ENCODE measurements at regions not wholly inside any gene's neighbourhood (a gene's known extent, or its start where the extent isn't known, plus 50 kb on each side); places are given as distances from the start of the nearest gene placed in this dataset.
A peak's percentile ranks its signal among the peaks of the same experiment; 100 is the strongest.

- no peak for DNase-seq
These were observed 350.0 kb upstream of the BCHE start for GRCh38 chr3:166187237-166187636.

DNA sequence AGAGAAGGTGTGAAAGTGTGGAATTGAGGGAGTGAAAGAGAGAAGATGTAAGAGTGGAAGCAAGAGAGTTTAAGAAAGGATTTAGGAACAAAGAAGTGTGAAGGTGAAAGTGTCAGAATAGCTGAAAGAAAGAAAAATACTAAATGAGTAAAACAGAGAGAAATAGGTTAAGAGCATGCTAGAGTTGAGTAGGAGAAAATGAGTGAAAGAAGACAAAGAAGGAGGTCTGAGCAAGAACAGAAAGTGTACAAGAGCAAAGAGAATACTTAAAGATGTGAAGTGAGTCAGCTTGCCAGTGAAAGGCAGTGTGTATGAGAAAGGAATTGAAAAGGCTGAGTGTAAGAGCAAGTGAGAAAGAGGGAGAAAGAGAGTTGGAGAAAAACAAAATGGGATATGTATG, 348.8 kb upstream of the BCHE start:
- no peak for DNase-seq

- no peak for DNase-seq
These were observed 339.9 kb upstream of the BCHE start for GRCh38 chr3:166177130-166177529.

DNA sequence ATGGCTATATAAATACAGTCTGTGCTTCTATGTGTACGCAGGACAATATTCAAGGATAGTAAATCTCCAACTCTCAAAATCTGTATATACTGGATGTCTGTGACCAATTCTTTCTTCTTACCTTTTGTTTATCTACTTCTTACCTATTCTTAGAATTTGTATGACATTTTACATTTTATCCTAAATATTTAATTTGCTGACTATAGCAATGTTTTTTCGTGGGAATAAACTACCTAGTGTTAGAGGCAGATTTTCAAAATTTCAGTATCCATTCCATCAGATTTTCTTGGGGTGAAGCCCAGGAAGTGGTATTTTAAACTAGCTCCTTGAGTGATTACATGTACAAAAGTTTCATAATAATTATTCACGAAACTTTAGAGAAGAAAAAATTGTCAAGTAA, 334.5 kb upstream of the BCHE start:
- no peak for DNase-seq

DNA sequence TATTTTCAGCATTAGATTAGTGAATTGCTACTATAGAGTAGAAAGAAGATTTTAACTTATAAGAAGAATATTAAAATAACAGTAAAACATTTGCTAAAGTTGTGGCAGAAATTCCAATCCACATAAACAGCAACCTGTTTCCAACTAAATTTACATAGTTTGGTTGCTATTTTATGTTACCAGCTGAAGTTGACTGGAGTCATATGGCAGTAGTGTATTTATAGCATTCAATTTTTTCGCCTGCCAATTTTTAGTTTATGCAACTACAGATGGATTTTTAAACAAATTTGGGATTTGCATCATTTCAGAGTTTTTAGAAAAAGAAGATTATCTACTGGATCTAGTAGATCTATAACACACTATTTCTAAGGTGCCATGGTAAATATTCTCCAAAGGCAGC, 332.5 kb upstream of the BCHE start:
- DNase-seq: no peak

DNA sequence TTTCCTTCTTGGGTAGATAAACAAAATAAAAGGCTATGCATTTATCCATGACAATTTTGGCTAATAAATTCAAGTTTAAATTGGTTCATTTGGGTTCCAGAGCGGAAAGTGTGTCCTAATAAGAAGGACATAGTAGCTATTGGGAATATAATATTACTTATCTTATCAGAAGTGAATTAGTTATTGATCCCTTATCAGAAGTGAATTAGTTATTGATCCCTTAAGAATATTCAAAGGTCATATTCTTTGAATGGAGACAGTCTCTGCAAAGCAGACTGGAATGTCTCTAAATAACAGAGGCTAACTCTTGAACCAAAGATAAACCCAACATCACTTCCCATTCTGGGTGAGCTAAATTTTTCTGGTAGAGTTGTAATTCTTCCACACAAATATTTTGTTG, 290.7 kb upstream of the BCHE start:
- no peak for DNase-seq

DNA sequence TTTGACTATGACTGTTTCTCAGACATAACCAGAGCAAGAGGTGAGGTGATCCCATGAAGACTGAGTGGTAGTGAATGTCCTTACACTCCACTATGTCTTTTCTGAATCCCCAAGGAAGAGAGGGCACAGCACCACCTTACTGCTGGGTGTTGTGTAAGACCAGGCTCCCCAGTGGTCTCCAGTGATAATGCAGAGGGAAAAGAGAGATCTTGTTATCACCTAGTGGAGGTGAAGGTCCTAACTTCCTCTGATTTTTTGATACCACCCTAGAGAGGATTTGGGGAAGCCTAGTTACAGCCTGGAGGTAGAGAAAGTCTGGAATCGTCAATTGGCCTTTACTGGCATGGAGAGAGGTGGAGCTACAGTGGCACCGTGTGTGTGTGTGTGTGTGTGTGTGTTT, 288.0 kb upstream of the BCHE start:
- no peak for DNase-seq

- no peak for DNase-seq
These were observed 286.4 kb upstream of the BCHE start for GRCh38 chr3:166123576-166123975.

GRCh38 chr3:166123088-166123487, 285.9 kb upstream of the BCHE start:
- no peak for DNase-seq

DNA sequence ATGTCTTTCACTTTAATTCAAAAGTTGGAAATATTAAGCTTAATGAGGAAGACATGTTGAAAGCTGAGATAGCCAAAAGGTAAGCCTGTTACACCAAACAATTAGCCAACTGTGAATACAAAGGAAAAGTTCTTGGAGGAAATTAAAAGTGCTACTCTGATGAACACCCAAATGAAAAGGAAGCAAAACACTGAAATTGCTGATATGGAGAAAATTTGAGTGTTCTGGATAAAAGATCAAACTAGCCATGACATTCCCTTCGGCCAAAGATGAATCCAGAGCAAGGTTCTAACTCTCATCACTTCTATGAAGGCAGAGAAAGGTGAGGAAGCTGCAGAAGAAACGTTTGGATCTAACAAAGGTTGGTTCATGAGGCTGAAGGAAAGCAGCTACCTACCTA, 280.8 kb upstream of the BCHE start:
- no peak for DNase-seq

- DNase-seq: no peak
These were observed 277.2 kb upstream of the BCHE start for GRCh38 chr3:166114448-166114847.

- DNase-seq: no peak
These were observed 274.3 kb upstream of the BCHE start for GRCh38 chr3:166111562-166111961.

DNA sequence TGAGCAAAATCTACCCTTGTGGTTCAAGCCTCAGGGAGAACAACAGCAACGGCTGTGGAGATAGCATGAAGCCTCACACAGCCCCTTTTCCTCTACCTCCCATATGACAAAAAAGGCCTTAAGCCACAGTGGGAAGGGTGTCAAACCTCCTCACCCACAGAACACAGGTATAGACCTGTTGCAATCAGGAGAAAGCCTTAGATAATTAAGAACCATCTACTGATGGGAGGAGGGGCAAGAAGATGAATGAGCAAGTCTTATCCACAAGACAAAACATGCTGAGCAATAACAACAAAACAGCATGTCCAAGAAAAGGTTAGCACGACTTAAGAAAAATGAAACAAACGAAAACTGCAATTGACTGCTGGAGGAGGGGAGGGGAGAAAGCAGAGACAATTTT, 272.9 kb upstream of the BCHE start:
- DNase-seq: no peak

DNA sequence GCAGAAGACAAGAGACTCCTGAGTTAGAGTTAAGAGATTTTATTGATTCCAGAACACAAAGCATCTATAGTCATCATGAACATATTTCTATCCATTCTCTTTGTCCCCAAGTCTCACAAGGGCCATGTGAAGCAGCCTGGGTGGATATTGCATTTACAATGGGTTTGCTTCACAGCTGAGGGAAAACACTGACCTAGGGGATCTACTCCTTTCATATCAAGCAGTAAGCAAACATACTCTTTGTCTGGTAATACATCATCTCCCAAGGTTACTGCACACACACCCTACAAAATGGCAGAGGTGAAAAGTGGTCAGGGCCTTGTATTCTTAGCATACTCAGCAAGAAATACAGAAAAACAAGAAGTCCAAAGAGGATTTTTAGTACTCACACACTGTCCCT, 267.7 kb upstream of the BCHE start:
- DNase-seq: peak in 1 of 2 experiments; percentile 61

DNA sequence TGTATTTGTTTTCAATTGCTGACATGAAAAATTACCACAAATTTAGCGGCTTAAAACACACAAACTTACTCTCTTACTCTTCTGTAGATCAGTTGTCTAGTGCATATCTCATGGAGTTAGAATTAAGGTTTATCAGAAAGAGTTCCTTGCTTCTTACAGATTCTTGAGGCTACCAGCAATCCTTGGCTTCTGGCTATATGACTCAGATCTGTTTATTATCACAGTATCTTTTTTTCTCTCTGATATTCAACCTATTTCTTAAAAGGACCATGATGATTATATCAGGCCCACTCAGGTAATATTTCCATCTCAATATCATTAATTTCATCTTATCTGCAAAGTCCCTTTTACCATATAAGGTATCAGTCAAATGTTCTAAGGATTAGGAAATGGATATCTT, 263.5 kb upstream of the BCHE start:
- DNase-seq: no peak

GRCh38 chr3:166089575-166089974, 252.4 kb upstream of the BCHE start:
- DNase-seq: no peak

GRCh38 chr3:166085164-166085856, 248.1 kb upstream of the BCHE start:
- no peak for DNase-seq

DNA sequence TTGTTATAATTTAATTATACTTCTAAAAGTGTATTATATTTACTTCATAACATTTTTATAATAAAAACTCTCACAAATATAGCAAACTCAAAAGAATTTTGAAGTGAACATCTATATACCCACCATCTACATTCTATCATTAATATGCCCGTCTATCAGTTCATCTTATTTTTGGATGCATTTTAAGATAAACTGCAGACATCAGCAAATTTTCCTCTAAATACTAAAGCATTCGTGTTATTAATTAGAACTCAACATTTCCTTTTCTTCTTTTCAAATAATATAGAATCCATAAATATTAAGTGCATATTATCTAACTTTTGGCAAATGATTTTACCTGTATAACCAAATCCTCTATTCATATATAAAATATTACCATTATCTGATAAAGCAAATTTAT, 242.9 kb upstream of the BCHE start:
- no peak for DNase-seq

DNA sequence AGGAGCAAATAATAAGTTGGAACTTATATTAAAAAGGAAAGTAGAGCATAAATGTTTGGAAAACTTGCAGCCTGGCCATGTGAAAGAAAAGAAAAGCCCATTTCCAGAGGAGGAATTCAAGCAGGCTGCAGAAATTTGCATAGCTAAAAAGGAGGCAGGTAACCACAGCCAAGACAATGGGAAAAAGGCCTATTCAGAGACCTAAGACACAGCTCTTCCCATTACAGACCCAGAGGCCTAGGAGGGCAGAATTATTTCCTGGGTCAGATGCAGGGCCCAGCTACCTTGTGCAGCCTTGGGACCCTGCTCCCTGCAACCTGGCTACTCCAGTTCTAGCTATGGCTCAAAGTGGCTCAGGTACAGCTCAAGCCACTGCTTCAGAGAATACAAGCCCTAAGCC, 234.6 kb upstream of the BCHE start:
- DNase-seq: no peak

DNA sequence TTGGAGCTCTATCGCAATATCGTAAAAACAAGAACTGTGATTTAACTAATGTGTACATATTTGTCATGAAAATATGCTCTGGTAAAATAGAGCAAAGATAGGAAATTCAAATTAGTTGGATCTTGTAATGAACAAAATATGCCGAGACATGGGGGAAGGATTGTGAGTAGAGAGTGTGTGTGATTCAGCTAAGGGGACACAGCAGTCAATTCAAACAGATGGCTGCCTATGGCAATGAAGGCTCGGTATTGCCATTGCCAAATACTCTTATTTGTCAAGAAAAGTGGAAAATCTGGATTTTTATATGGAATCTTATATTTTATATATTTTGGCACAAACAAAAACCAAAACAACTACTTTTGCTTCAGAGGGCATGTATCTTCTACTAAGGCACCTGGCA, 227.3 kb upstream of the BCHE start:
- no peak for DNase-seq

GRCh38 chr3:166060789-166061479, 223.7 kb upstream of the BCHE start:
- no peak for DNase-seq

GRCh38 chr3:166052440-166052839, 215.2 kb upstream of the BCHE start:
- no peak for DNase-seq

- no peak for DNase-seq
These were observed 192.3 kb upstream of the BCHE start for GRCh38 chr3:166029507-166029906.

GRCh38 chr3:166013073-166013679, 176.0 kb upstream of the BCHE start:
- DNase-seq: peak; percentile 57 to 80

DNA sequence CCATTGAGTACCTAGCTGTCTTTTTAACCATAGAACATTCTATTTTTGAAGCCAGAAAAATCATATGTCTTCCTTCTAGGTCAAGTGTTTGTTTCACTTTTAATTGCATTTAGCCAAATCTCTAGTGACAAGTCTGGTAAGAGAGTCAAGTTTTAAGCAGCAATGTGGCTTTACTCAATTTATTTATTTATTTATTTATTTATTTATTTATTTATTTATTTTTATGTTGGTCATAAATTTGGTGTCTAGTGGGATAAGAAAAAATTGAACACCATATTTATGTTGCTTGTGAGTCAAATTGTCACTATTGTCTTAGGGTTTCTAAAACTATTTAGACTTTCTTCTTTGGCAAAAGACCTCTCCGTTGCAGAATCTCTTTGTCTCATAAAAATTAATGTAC, 174.5 kb upstream of the BCHE start:
- no peak for DNase-seq

All from NCI-H2081 (cell line).